ENCODE measurements at regions not wholly inside any gene's neighbourhood (a gene's known extent, or its start where the extent isn't known, plus 50 kb on each side); places are given as distances from the start of the nearest gene placed in this dataset.

GRCh38 chr11:44512818-44513217 lies 52.6 kb upstream of the CD82 start:
- Histone ChIP-seq H3K79me2 (ENCODE audit: insufficient read depth, low read length) (no peaks in the 10 kb centered on the region), H3K36me3 (replicated peaks in 1 of 2; ENCODE audit: control insufficient read depth in 1 of 2, insufficient read depth in 2 of 2, low read length in 2 of 2) (no peaks in the 10 kb centered on the region), H3K4me1 (ENCODE audit: insufficient read depth, low read length) (no peaks in the 10 kb centered on the region), H3K9ac (ENCODE audit: insufficient read depth, low read depth, low read length) (no peak overlapping the region), H2AFZ (ENCODE audit: low read length) (no peak overlapping the region), H3K27ac (ENCODE audit: extremely low read length, insufficient read depth, low read length) (no peak overlapping the region), H3K27me3 (ENCODE audit: control insufficient read depth in 1 of 2, insufficient read depth in 2 of 2, low read length in 2 of 2) (peaks cover 0 to 2% of the 10 kb centered on the region in 2 experiments; a peak in 1 of 5 replicates), H3K9me3 (ENCODE audit: low read length) (no peaks in the 10 kb centered on the region), H3K4me3 (replicated peaks in 1 of 3; ENCODE audit: insufficient read depth in 1 of 3, low read depth in 2 of 3, low read length in 3 of 3) (no peak overlapping the region), H3K4me2 (ENCODE audit: low read depth, low read length) (no peak overlapping the region), H4K20me1 (ENCODE audit: insufficient read depth, low read length) (no peaks in the 10 kb centered on the region)
- TF ChIP-seq HNRNPUL1 (IDR thresholded peaks at IDR 0.05; ENCODE audit: low read depth, low read length), result no peak
- no peak for TF ChIP-seq ZNF562 (CRISPR knock-in tag; IDR thresholded peaks at IDR 0.05; ENCODE audit: borderline replicate concordance)
- TF ChIP-seq SKIL (CRISPR knock-in tag; IDR thresholded peaks at IDR 0.05; ENCODE audit: borderline replicate concordance), result no peak
- FAIRE-seq (no peak), DNase-seq (ENCODE audit: low spot score) (no peak), ATAC-seq (no peak)
- 6% methylated on average over 12 of the region's 12 CpGs for WGBS (ENCODE audit: low lambda C conversion rate)
- no TSS peak for BruUV-seq (replicated peaks)
- in situ Hi-C loops (cut with HindIII; ENCODE audit: extremely low pct_ligation_motif_present, low pct_unique_long_range_greater_than_20kb), result no loop called here
- POLR2A ChIA-PET, result no interaction called here
- intact Hi-C loops (cut with micrococcal nuclease; ENCODE audit: unreplicated experiment), result no loop called here
- CTCF ChIA-PET (ENCODE audit: low intra/inter-chr PET ratio, low total read pairs), result no interaction called here

- WGBS (ENCODE audit: low lambda C conversion rate), result 28% methylated on average over 2 of the region's 2 CpGs
- Histone ChIP-seq H3K9me3 (ENCODE audit: low read length) (no peaks in the 10 kb centered on the region), H4K20me1 (ENCODE audit: insufficient read depth, low read length) (no peaks in the 10 kb centered on the region), H3K27me3 (ENCODE audit: control insufficient read depth in 1 of 2, insufficient read depth in 2 of 2, low read length in 2 of 2) (peaks cover 0 to 2% of the 10 kb centered on the region in 2 experiments; a peak in 2 of 5 replicates), H3K4me2 (ENCODE audit: low read depth, low read length) (no peak overlapping the region), H3K4me1 (ENCODE audit: insufficient read depth, low read length) (no peaks in the 10 kb centered on the region), H3K36me3 (replicated peaks in 1 of 2; ENCODE audit: control insufficient read depth in 1 of 2, insufficient read depth in 2 of 2, low read length in 2 of 2) (no peaks in the 10 kb centered on the region), H3K79me2 (ENCODE audit: insufficient read depth, low read length) (no peaks in the 10 kb centered on the region), H2AFZ (ENCODE audit: low read length) (no peak overlapping the region), H3K27ac (ENCODE audit: extremely low read length, insufficient read depth, low read length) (no peak overlapping the region), H3K9ac (ENCODE audit: insufficient read depth, low read depth, low read length) (no peak overlapping the region), H3K4me3 (replicated peaks in 1 of 3; ENCODE audit: insufficient read depth in 1 of 3, low read depth in 2 of 3, low read length in 3 of 3) (no peak overlapping the region)
- intact Hi-C loops (cut with micrococcal nuclease; ENCODE audit: unreplicated experiment) (no loop called here), in situ Hi-C loops (cut with HindIII; ENCODE audit: extremely low pct_ligation_motif_present, low pct_unique_long_range_greater_than_20kb) (no loop called here)
- ChIA-PET POLR2A (no interaction called here), CTCF (ENCODE audit: low intra/inter-chr PET ratio, low total read pairs) (no interaction called here)
- DNase-seq (ENCODE audit: low spot score) (no peak), FAIRE-seq (no peak), ATAC-seq (no peak)
- BruUV-seq (replicated peaks), result no TSS peak
- TF ChIP-seq ZNF841 (CRISPR knock-in tag; IDR thresholded peaks at IDR 0.05; ENCODE audit: borderline replicate concordance) (no peak), HMGXB4 (CRISPR knock-in tag; IDR thresholded peaks at IDR 0.05; ENCODE audit: borderline replicate concordance in 1 of 2, low read depth in 1 of 2) (no peak), BRCA1 (CRISPR knock-in tag; IDR thresholded peaks at IDR 0.05) (no peak), ZNF276 (CRISPR knock-in tag; IDR thresholded peaks at IDR 0.05; ENCODE audit: low read depth) (no peak), ZGPAT (CRISPR knock-in tag; IDR thresholded peaks at IDR 0.05) (no peak), ZBTB3 (CRISPR knock-in tag; IDR thresholded peaks at IDR 0.05; ENCODE audit: borderline replicate concordance, low read depth) (no peak), ZNF740 (CRISPR knock-in tag; IDR thresholded peaks at IDR 0.05) (no peak)
Observed at GRCh38 chr11:44515048-44515447, 50.4 kb upstream of the CD82 start.
